ENCODE measurements at regions not wholly inside any gene's neighbourhood (a gene's known extent, or its start where the extent isn't known, plus 50 kb on each side); places are given as distances from the start of the nearest gene placed in this dataset.
A peak's percentile ranks its signal among the peaks of the same experiment; 100 is the strongest.

DNA sequence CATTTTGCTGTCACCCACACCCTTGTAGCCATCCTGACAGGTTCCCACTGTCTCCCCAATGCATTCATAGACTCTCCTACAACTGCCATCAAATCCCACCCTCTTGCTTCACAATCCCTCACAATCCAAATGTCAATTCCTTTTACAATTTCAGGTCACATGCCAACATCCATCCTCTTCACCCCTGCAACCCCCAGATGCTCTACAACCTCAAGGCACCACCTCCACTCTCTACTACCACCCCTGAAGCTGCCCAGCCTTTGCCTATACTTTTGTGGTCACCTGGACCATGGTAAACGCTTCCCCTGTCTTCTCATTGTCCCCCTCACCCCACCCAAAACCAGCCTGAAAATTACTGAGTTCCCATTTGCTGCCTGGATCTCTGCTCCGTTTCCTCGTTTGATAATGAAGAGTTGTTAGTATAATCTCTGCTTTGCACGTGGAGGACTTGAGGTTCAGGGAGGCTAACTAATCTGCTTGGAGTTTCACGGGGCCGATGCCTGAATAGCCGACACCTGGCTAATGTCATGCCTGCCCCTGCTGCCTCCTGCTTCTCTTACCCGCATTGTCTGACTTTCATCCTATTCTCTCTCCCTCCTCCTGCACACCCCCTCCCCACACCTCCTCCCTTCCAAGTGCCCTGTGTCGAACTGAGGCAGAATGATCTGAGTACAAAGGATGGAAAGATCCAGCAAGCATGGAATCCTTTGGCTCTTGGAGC is 82.4 kb upstream of the TOX2 start:
- BruUV-seq (replicated peaks): no TSS peak
- TF ChIP-seq MTA3 (CRISPR knock-in tag; IDR thresholded peaks at IDR 0.05): no peak
- 0 out of 2 replicates have a peak, but pooled peaks have one; percentile 33 for TF ChIP-seq ZNF207 (IDR thresholded peaks at IDR 0.05; ENCODE audit: borderline replicate concordance)
- intact Hi-C loops (cut with micrococcal nuclease; ENCODE audit: unreplicated experiment) (no loop called here), in situ Hi-C loops (cut with HindIII; ENCODE audit: extremely low pct_ligation_motif_present, low pct_unique_long_range_greater_than_20kb) (no loop called here)
- H3K9ac ChIP-seq (ENCODE audit: insufficient read depth, low read depth, low read length): no peak overlapping the region
- no peaks in the 10 kb centered on the region for H3K36me3 ChIP-seq (replicated peaks in 1 of 2; ENCODE audit: control insufficient read depth in 1 of 2, insufficient read depth in 2 of 2, low read length in 2 of 2)
- DNase-seq (ENCODE audit: low spot score): no peak
- H2AFZ ChIP-seq (ENCODE audit: low read length): no peak overlapping the region
- H3K4me3 ChIP-seq (replicated peaks in 1 of 3; ENCODE audit: insufficient read depth in 1 of 3, low read depth in 2 of 3, low read length in 3 of 3): no peak overlapping the region
- no peaks in the 10 kb centered on the region for H3K4me1 ChIP-seq (ENCODE audit: insufficient read depth, low read length)
- H3K27ac ChIP-seq (ENCODE audit: extremely low read length, insufficient read depth, low read length): no peak overlapping the region
- WGBS (ENCODE audit: low lambda C conversion rate): 4% methylated on average over 9 of the region's 9 CpGs
- ChIA-PET CTCF (ENCODE audit: low intra/inter-chr PET ratio, low total read pairs) (no interaction called here), POLR2A (no interaction called here)
- no peaks in the 10 kb centered on the region for H3K79me2 ChIP-seq (ENCODE audit: insufficient read depth, low read length)
- peaks cover 2 to 35% of the 10 kb centered on the region in 2 experiments; a peak in 4 of 5 replicates for H3K27me3 ChIP-seq (ENCODE audit: control insufficient read depth in 1 of 2, insufficient read depth in 2 of 2, low read length in 2 of 2)
- no peaks in the 10 kb centered on the region for H3K9me3 ChIP-seq (ENCODE audit: low read length)
- H3K4me2 ChIP-seq (ENCODE audit: low read depth, low read length): no peak overlapping the region
- ATAC-seq: no peak
- no peaks in the 10 kb centered on the region for H4K20me1 ChIP-seq (ENCODE audit: insufficient read depth, low read length)
- FAIRE-seq: no peak

DNA sequence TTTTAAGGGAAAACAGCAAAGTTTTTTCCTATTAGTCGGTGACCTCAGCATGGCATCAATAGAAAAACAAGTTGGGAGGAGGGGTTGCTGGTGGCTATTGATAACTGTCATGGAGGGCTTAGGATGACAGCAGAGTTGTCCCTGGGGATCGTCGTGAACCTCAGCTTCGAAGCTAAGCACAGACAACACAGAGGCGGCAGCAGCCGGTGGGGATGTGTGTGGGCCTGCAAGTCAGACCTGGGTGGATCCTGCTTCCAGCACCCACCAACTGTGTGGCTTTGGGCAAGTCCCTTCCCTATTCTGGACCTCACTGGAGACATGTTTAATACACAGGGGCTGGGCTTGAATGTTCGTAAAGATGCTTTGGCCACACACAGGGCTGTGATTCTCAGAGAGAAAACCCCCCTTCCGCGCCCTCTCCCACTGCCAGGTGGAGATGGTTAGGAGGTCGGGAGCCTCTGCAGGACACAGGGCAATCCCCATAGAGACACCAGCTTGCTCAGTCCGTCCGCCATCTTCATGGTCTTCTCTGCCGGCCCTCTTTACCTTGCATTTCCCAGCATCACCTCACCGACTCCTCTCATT is 83.1 kb upstream of the TOX2 start:
- no peak overlapping the region for H3K9ac ChIP-seq (ENCODE audit: insufficient read depth, low read depth, low read length)
- H4K20me1 ChIP-seq (ENCODE audit: insufficient read depth, low read length): no peaks in the 10 kb centered on the region
- H2AFZ ChIP-seq (ENCODE audit: low read length): no peak overlapping the region
- no peak for DNase-seq (ENCODE audit: low spot score)
- H3K27ac ChIP-seq (ENCODE audit: extremely low read length, insufficient read depth, low read length): no peak overlapping the region
- 16% methylated on average over 13 of the region's 14 CpGs for WGBS (ENCODE audit: low lambda C conversion rate)
- H3K9me3 ChIP-seq (ENCODE audit: low read length): no peaks in the 10 kb centered on the region
- in situ Hi-C loops (cut with HindIII; ENCODE audit: extremely low pct_ligation_motif_present, low pct_unique_long_range_greater_than_20kb) (no loop called here), intact Hi-C loops (cut with micrococcal nuclease; ENCODE audit: unreplicated experiment) (no loop called here)
- no peak for ATAC-seq
- H3K79me2 ChIP-seq (ENCODE audit: insufficient read depth, low read length): no peaks in the 10 kb centered on the region
- no peak overlapping the region for H3K4me2 ChIP-seq (ENCODE audit: low read depth, low read length)
- TF ChIP-seq ZMYM3 (CRISPR knock-in tag; IDR thresholded peaks at IDR 0.05) (no peak), ZNF33B (CRISPR knock-in tag; IDR thresholded peaks at IDR 0.05) (no peak), ZNF24 (IDR thresholded peaks at IDR 0.05) (no peak), NFRKB (IDR thresholded peaks at IDR 0.05) (no peak), MXD4 (CRISPR knock-in tag; IDR thresholded peaks at IDR 0.05) (no peak)
- peaks cover 2 to 35% of the 10 kb centered on the region in 2 experiments; a peak in 4 of 5 replicates for H3K27me3 ChIP-seq (ENCODE audit: control insufficient read depth in 1 of 2, insufficient read depth in 2 of 2, low read length in 2 of 2)
- BruUV-seq (replicated peaks): no TSS peak
- ChIA-PET POLR2A (no interaction called here), CTCF (ENCODE audit: low intra/inter-chr PET ratio, low total read pairs) (no interaction called here)
- H3K36me3 ChIP-seq (replicated peaks in 1 of 2; ENCODE audit: control insufficient read depth in 1 of 2, insufficient read depth in 2 of 2, low read length in 2 of 2): no peaks in the 10 kb centered on the region
- no peaks in the 10 kb centered on the region for H3K4me1 ChIP-seq (ENCODE audit: insufficient read depth, low read length)
- FAIRE-seq: no peak
- H3K4me3 ChIP-seq (replicated peaks in 1 of 3; ENCODE audit: insufficient read depth in 1 of 3, low read depth in 2 of 3, low read length in 3 of 3): no peak overlapping the region

All from HepG2 (cell line).